T-helper 1 cell treated with Interleukin-12 subunit alpha and Interleukin-12 subunit beta and Interleukin-4 antibody, amounts not matched to agents 30 μg/mL and 1 μg/mL, for 36 hours (primary cell): ENCODE measurements at regions not wholly inside any gene's neighbourhood (a gene's known extent, or its start where the extent isn't known, plus 50 kb on each side); places are given as distances from the start of the nearest gene placed in this dataset.
"Not testable (repeated sequence)": the region's sequence is repeated elsewhere in the genome, so short reads cannot be mapped to it uniquely, and the experiment has no call there.

Source experiments
- H3K27ac Mint-ChIP-seq: one replicate; pipeline ENCODE4 v1.8.0; 2021; ENCODE audit warnings: mild to moderate bottlenecking, mixed read lengths
- H3K27me3 Mint-ChIP-seq: one replicate; pipeline ENCODE4 v1.8.0; 2021; ENCODE audit warnings: low read depth, mixed read lengths
- H3K36me3 Mint-ChIP-seq: one replicate; pipeline ENCODE4 v1.8.0; 2021; ENCODE audit warnings: low read depth, mixed read lengths
- H3K4me1 Mint-ChIP-seq: one replicate; pipeline ENCODE4 v1.8.0; 2021; ENCODE audit warnings: low read depth, mixed read lengths
- H3K4me3 Mint-ChIP-seq: one replicate; pipeline ENCODE4 v1.8.0; 2021; ENCODE audit warnings: mild to moderate bottlenecking, moderate library complexity, mixed read lengths
- H3K9me3 Mint-ChIP-seq: one replicate; pipeline ENCODE4 v1.8.0; 2021; ENCODE audit warnings: mixed read lengths

DNA sequence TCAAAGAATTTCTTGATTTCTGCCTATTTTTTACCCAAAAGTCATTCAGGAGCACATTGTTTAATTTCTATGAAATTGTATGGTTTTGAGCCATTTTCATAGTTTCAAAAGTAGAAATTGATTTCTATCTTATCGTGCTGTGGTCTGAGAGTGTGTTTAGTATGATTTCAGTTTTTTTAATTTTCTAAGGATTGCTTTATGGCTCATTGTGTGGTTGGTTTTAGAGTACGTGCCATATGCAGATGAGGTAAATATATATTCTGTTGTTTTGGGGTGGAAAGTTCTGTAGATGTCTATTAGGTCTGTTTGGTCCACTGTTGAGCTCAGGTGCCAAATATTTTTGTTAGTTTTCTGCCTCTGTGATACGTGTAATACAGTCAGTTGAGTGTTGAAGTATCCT, 487.1 kb upstream of the CBLB start:
- Mint-ChIP-seq H3K27ac (no peak overlapping the region), H3K9me3 (peaks cover 64% of the 10 kb centered on the region), H3K4me1 (peaks cover 4% of the 10 kb centered on the region), H3K36me3 (peaks cover 13% of the 10 kb centered on the region), H3K4me3 (no peak overlapping the region), H3K27me3 (no peaks in the 10 kb centered on the region)

- Mint-ChIP-seq H3K9me3 (peaks cover 64% of the 10 kb centered on the region), H3K27me3 (no peaks in the 10 kb centered on the region), H3K36me3 (peaks cover 11% of the 10 kb centered on the region), H3K4me1 (peaks cover 3% of the 10 kb centered on the region), H3K27ac (no peak overlapping the region), H3K4me3 (no peak overlapping the region)
These were observed 490.9 kb upstream of the CBLB start for GRCh38 chr3:106359692-106360091.

- peaks cover 11% of the 10 kb centered on the region for H3K4me1 Mint-ChIP-seq
These were observed 492.1 kb upstream of the CBLB start for GRCh38 chr3:106360901-106361300.

DNA sequence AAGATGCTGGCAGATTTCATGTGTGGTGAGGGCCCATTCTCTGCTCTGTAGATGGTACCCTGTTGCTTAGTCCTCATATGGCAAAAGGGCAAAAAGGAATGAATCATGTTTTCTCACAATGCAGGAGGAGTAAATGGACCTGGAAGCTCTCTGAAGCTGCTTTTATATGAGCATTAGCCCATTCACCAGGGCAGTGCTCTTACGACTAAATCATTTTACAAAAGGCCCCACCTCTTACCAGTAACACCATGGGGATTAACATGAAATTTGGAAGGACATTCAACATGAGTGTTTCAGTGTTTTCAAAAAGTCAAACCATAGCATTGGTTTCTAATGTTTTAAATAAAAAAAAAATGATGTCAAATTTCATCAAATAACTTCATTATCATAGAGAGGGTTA, 495.7 kb upstream of the CBLB start:
- no peak overlapping the region for H3K4me3 Mint-ChIP-seq
- H3K36me3 Mint-ChIP-seq = peaks cover 6% of the 10 kb centered on the region
- no peak overlapping the region for H3K27ac Mint-ChIP-seq
- H3K27me3 Mint-ChIP-seq = no peaks in the 10 kb centered on the region
- peaks cover 8% of the 10 kb centered on the region for H3K4me1 Mint-ChIP-seq
- peaks cover 41% of the 10 kb centered on the region for H3K9me3 Mint-ChIP-seq

More at GRCh38 chr3:106360901-106361300, 492.1 kb upstream of the CBLB start:
- not testable (repeated sequence) for H3K4me3 Mint-ChIP-seq, H3K36me3 Mint-ChIP-seq, H3K27ac Mint-ChIP-seq, H3K27me3 Mint-ChIP-seq
- H3K9me3 Mint-ChIP-seq = peaks cover 63% of the 10 kb centered on the region

DNA sequence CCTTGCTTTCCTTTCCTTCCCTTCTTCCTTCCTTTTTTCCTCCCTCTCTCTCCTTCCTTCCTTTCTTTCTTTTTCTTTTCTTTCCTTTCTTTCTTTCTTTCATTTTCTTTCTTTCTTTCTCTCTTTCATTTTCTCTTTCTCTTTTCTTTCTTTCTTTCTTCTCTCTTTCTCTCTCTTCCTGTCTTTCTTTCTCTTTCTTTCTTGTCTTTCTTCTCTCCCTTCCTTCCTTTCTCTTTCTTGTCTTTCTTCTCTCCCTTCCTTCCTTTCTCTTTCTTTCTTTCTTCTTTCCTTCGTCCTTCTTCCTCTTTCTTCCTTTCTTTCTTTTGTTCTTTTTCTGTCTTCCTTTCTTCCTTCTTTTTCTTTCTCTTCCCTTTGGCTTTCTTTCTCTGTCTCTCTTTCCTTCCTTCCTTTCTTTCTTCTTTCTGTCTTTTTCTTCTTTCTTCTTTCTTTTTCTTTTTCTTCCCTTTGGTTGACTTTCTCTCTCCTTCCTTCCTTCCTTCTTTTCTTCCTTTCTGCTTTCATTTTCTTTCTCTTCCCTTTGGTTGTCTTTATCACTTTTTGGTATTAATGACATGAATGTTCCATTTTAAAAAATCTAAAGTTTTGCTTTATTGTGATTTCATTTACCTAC, 496.4 kb upstream of the CBLB start:
- H3K4me1 Mint-ChIP-seq = peaks cover 8% of the 10 kb centered on the region
- peak overlapping the region; percentile 0 for H3K4me3 Mint-ChIP-seq
- peaks cover 35% of the 10 kb centered on the region for H3K9me3 Mint-ChIP-seq
- peaks cover 6% of the 10 kb centered on the region for H3K36me3 Mint-ChIP-seq
- no peaks in the 10 kb centered on the region for H3K27me3 Mint-ChIP-seq
- peak overlapping the region; percentile 64 for H3K27ac Mint-ChIP-seq

GRCh38 chr3:106366352-106366751, 497.5 kb upstream of the CBLB start:
- H3K36me3 Mint-ChIP-seq = peaks cover 6% of the 10 kb centered on the region
- H3K27ac Mint-ChIP-seq = no peak overlapping the region
- H3K27me3 Mint-ChIP-seq = no peaks in the 10 kb centered on the region
- H3K4me3 Mint-ChIP-seq = no peak overlapping the region
- peaks cover 8% of the 10 kb centered on the region for H3K4me1 Mint-ChIP-seq
- peaks cover 25% of the 10 kb centered on the region for H3K9me3 Mint-ChIP-seq

DNA sequence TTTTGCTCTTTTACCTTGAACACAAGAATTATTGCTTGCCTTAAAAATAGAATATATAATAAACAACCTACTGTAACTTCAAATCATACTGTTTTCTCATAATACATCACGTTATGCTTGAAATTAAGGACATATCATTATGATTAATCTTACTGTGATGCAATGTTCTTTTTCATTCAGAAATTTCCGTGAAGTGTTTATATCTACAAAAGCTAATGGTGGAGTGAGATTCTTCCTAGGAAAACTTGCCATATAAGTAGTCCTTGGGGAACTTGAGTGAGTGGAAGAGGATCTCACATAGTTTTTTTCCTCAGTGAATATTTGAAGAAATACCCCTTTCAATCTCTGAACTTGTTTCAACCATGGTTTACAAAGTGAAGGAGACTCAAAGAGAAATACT, 498.7 kb upstream of the CBLB start:
- peaks cover 4% of the 10 kb centered on the region for H3K36me3 Mint-ChIP-seq
- peaks cover 14% of the 10 kb centered on the region for H3K9me3 Mint-ChIP-seq

GRCh38 chr3:106371221-106371970, 502.6 kb upstream of the CBLB start:
- Mint-ChIP-seq H3K9me3 (no peaks in the 10 kb centered on the region), H3K27ac (no peak overlapping the region), H3K4me3 (no peak overlapping the region), H3K36me3 (peaks cover 1% of the 10 kb centered on the region), H3K4me1 (peaks cover 1% of the 10 kb centered on the region), H3K27me3 (no peaks in the 10 kb centered on the region)

More for the DNA sequence above, 498.7 kb upstream of the CBLB start:
- Mint-ChIP-seq H3K27me3 (no peaks in the 10 kb centered on the region), H3K4me1 (peaks cover 8% of the 10 kb centered on the region), H3K27ac (no peak overlapping the region), H3K4me3 (no peak overlapping the region)

DNA sequence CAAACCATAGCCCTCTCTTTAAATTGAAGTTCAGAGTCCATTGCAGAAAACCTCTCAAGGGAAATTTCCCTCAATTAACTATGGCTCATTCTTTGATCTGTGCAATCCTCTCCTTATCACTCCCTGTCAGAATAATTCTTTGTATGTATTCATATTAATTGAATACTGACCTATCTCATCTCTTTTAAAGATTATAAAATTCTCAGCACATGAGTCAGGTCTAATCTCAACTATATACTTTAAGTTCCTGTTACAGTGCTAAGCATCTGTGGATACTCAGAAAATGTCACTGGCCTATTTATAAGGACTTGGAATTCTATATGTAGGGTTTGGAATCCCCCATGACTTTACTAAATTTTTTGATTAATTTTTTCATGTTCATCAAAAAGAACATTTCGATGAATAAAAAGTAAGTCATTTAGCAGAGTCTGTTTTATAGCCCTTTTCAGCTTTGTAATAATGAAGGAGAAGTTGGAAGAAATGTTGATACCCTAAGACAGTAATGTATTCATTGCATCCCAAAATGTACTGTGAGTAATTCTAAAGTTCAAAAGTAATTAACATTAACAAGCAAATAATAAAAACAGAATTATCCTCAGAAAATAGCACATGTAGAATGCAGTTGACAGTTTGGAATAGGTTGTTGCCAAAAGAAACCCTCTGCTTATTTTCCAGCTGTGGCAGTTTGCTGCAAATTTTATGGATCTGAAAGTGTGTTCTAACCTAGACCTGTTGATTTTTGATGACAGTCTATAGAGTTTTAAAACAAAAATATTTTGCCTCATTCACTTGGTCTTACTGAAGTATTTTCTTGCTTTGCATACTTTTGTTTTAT, 503.4 kb upstream of the CBLB start:
- no peak overlapping the region for H3K27ac Mint-ChIP-seq
- H3K4me3 Mint-ChIP-seq = no peak overlapping the region
- no peaks in the 10 kb centered on the region for H3K27me3 Mint-ChIP-seq
- peaks cover 1% of the 10 kb centered on the region for H3K4me1 Mint-ChIP-seq
- peaks cover 1% of the 10 kb centered on the region for H3K36me3 Mint-ChIP-seq
- no peaks in the 10 kb centered on the region for H3K9me3 Mint-ChIP-seq

GRCh38 chr3:106372806-106373190, 504.0 kb upstream of the CBLB start:
- Mint-ChIP-seq H3K36me3 (peaks cover 1% of the 10 kb centered on the region), H3K27me3 (no peaks in the 10 kb centered on the region), H3K9me3 (no peaks in the 10 kb centered on the region), H3K4me3 (no peak overlapping the region), H3K4me1 (peaks cover 1% of the 10 kb centered on the region), H3K27ac (no peak overlapping the region)

DNA sequence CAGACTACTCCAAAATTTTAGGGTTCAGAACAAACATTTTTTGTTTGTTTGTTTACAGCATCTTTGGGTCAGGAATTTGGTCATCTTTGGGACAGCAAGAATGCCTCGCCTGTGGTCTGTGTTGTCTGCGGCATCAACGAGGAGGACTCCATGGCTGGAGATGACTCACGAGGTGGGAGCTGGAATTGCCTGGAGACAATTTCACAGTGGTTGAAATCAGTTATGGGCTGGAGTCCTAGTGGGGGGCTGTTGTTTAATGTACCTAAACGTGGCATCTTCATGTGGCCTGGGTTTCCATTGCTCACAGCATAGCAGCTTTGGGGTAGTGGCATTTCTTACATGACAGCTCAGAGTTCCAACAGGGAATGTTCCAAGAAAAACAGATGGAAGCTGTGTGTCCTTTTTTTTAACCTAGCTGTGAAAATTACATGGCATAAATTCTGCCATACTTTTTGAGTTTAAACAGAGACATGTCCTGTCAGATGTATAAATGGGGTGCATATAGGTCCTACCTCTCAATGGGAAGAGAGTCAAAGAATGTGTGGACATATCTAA, 507.3 kb upstream of the CBLB start:
- H3K4me3 Mint-ChIP-seq = no peak overlapping the region
- no peaks in the 10 kb centered on the region for H3K9me3 Mint-ChIP-seq
- H3K27ac Mint-ChIP-seq = no peak overlapping the region
- H3K4me1 Mint-ChIP-seq = peaks cover 1% of the 10 kb centered on the region
- no peaks in the 10 kb centered on the region for H3K27me3 Mint-ChIP-seq
- H3K36me3 Mint-ChIP-seq = peaks cover 1% of the 10 kb centered on the region

DNA sequence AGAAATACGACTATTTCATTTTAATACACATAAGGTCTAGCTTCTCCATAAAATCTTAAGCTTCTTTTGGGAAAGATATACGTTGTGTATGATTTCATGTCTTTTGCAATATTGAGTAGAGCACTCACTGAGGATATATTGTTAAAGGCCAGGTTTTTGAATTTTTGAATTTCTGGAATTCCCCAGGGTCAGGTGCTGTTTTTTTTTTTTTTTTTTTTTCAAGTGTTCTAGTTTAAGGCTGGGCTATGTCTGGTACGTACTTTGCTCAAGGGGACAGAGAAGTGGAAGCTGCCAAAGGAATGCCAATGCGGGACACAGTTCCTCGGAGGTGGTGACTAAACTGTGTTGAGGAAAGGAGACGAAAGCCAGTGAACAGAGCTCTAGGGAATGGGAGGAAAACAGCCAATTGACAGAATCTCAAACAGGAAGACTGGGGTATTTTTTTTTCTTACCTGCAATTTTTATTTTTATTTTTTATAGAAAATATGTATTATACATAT, 510.5 kb upstream of the CBLB start:
- Mint-ChIP-seq H3K27me3 (no peaks in the 10 kb centered on the region), H3K9me3 (no peaks in the 10 kb centered on the region), H3K27ac (no peak overlapping the region), H3K4me3 (no peak overlapping the region), H3K36me3 (peaks cover 1% of the 10 kb centered on the region), H3K4me1 (peaks cover 1% of the 10 kb centered on the region)

GRCh38 chr3:106380232-106380631, 511.4 kb upstream of the CBLB start:
- H3K4me3 Mint-ChIP-seq = no peak overlapping the region
- no peaks in the 10 kb centered on the region for H3K27me3 Mint-ChIP-seq
- H3K4me1 Mint-ChIP-seq = peaks cover 1% of the 10 kb centered on the region
- no peak overlapping the region for H3K27ac Mint-ChIP-seq
- H3K36me3 Mint-ChIP-seq = peaks cover 1% of the 10 kb centered on the region
- H3K9me3 Mint-ChIP-seq = no peaks in the 10 kb centered on the region

DNA sequence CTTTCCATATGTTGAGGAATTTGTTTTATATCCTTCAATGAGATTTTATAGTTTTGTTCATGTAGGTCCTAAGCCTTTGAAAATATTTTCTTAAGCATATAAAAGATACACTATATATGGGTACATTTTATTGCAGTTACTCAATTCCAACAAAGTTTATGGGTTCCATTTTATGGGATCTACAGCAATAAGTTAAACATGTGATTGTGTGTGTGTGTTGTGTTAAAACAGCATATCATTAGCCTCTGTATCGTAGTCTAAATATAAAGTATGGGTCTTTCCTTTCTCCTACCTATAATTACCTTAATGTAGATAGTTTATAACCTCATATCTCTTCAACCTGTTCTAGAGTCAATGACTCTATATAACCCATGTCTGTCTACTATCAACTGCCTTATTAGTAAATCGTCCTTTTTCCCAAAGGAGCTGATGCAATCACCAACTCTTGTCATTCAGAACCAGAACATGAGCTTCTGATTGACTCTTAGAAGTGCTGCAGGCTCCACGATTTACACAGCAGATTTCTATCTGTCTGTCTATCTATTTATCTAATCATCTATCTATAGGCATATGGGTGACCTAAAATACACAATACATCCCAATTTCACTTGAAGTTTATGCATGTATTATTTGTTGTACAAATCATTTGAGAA, 512.6 kb upstream of the CBLB start:
- H3K4me3 Mint-ChIP-seq = no peak overlapping the region
- H3K27me3 Mint-ChIP-seq = no peaks in the 10 kb centered on the region
- H3K4me1 Mint-ChIP-seq = no peaks in the 10 kb centered on the region
- H3K27ac Mint-ChIP-seq = no peak overlapping the region
- H3K36me3 Mint-ChIP-seq = no peaks in the 10 kb centered on the region
- no peaks in the 10 kb centered on the region for H3K9me3 Mint-ChIP-seq
